ENCODE measurements at regions not wholly inside any gene's neighbourhood (a gene's known extent, or its start where the extent isn't known, plus 50 kb on each side); places are given as distances from the start of the nearest gene placed in this dataset.
A peak's percentile ranks its signal among the peaks of the same experiment; 100 is the strongest.
"Not testable (repeated sequence)": the region's sequence is repeated elsewhere in the genome, so short reads cannot be mapped to it uniquely, and the experiment has no call there.

DNA sequence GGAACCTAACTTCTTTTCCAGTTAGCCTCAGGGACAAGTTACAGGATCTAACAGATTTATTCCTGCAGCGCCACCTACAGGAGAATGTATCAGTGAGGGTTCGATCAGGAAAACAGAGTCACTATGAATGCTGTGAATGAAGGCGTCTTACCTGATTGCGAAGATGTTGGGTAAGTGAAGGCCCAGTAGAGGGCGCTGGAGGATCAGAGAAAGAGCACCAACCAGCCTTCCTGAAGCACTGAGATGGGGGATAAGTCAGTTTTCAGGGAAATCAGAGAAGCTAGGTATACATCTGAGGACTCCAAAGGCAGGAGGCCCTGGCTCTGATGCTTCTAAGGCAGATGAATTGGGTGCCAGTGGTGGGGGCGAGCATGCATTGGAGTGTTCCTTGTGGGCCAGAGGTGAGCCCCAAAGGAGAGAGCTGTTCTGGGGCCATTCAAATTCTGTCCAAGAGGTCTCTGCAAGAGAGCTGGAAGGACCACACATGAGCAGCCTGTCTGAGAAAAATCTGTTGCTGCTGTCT, 169.9 kb upstream of the AADAT start:
- DNase-seq (ENCODE audit: low read depth, low spot score) = peak; percentile 70
- no peak overlapping the region for H3K27ac ChIP-seq

DNA sequence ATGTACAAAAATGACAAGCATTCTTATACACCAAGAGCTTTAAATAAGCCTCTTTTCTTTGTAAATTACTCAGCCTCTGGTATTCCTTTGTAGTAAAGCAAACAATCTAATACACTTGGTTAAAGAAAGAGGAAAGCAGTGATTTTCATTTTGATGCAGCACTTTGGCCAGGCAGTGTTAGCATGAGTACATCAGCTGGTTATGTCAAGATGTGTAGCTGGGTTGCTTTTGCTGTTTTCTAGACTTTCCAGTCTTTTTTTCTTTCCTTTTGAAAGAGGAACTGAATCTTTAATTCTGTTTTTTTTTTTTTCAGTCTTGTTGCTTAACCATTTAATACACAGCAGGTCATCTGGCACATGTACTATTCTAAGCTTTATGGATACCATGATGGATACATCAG, 167.1 kb upstream of the AADAT start:
- DNase-seq (ENCODE audit: low read depth, low spot score) = no peak
- H3K27ac ChIP-seq = no peak overlapping the region

DNA sequence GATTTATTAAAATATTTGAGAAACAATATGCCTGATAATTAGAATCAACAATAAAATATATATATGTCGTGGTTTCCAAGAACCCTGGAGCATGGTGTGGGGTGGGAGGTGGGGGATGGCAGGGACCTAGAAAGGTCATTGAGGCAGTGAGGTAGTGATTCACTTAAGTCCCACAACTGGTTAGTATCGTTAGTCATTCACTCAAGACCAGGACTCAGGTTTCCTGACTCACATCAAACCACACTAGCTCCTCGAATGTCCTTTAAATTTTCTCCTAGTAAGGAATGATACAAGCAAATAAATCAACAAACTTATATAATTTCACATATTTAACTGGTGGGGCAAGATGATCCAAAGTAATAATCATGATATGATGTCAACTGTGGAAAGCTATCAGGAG, 158.8 kb upstream of the AADAT start:
- DNase-seq (ENCODE audit: low read depth, low spot score) = peak; percentile 73
- H3K27ac ChIP-seq = peak overlapping the region; percentile 59

DNA sequence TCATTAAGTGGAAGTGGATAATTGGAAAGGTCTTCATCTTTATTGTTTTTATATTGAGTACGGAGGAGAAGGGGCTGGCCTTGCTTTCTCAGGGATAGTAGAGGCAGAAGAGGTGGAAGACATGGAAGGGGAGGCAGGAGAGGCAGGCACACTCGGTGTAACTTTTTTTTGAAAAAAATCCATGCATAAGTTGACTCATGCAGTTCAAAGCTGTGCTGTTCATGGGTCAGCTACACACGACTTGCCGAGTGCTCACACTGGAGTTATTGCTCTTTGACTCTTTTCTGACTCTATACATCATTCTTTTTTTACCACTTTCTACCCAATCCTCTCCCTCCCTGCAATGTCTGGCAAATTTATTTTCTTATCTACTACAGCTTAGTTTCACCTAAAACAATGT, 158.3 kb upstream of the AADAT start:
- H3K27ac ChIP-seq = peak overlapping the region; percentile 59
- no peak for DNase-seq (ENCODE audit: low read depth, low spot score)

DNA sequence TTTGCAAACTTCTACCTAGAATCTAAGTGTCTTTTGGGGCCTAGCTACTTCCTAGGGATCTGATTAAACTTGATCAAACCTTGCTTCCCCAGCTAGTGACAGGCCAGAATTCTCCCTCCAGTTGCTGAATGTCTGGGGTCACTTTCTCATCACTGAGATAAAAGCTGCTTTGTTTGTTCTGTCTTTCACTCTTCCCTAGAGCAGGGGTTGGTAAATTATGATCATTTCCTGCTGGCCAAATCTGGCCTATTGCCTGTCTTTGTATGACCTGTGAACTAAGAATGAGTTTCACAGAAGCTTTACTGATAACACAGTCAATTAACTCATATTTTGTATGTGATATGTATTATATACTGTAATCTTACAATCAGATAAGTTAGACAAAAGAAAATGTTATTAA, 157.8 kb upstream of the AADAT start:
- DNase-seq (ENCODE audit: low read depth, low spot score) = no peak
- peak overlapping the region; percentile 59 for H3K27ac ChIP-seq

DNA sequence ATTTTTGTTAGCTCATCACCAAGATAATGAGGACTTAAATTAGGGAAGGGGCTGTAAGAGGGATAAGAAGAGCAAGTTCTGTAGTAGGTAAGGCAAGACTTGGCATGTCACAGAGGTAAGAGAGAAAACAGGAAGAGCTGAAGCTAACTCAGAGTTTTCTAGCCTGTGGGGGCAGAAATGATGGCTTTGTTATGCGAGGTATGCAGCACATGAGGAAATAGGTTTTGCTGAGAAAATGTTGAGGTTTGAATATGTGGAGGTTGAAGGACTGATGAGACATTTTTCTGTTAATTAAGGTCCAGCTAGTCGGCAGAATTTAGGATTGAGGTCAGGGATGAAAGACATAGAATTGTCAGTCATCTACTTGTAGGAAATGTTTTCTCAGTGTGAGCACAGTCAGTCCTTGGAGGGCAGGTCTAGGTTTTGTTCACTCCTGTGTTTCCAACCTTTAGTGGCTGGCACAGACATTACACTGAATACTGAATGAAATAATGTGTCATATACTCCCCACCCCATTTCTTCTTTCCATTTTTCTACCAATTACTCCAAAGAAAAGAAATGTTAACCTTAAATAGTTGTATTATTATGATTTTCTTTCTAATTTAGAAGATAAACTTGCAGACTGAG, 154.0 kb upstream of the AADAT start:
- no peak for DNase-seq (ENCODE audit: low read depth, low spot score)
- H3K27ac ChIP-seq = peak overlapping the region; percentile 78

DNA sequence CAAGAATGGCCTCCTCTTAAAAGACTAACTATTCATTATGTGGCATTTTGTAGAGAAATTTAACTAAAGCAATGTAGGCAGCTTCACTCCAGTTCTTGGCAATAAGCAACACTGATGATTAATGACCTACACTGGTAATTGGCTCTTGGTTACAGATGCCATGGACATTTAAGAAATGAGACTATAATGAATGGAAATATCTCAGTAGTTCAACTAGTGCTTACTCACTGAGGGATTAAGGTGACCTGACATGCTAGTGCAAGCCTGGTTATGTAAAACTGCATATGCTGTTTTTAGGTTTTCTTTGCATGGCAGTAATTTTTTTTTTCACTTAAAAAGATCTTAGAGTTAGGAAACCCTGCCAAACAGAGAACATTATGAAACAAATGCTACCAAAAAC, 152.7 kb upstream of the AADAT start:
- peak; percentile 63 for DNase-seq (ENCODE audit: low read depth, low spot score)
- peak overlapping the region; percentile 78 for H3K27ac ChIP-seq

DNA sequence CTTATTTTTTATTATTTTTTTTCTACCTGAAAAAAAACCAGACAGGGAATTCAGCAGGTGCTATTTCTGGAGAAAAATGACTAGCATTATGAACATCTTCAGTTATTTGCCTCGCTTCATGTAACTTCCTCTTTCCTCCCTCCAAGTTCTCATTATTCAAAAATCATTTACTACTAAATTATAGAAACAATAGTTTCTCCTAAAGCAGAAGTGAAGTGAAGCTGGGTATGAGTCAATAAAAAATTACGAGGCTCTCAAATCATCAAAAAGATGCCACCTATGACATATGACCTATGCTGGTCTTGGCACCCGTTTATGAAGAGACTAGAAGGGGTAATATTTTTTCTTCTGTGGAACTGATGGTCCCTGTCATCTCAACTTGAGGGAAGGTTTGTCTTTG, 145.0 kb upstream of the AADAT start:
- DNase-seq (ENCODE audit: low read depth, low spot score) = no peak
- H3K27ac ChIP-seq = no peak overlapping the region

DNA sequence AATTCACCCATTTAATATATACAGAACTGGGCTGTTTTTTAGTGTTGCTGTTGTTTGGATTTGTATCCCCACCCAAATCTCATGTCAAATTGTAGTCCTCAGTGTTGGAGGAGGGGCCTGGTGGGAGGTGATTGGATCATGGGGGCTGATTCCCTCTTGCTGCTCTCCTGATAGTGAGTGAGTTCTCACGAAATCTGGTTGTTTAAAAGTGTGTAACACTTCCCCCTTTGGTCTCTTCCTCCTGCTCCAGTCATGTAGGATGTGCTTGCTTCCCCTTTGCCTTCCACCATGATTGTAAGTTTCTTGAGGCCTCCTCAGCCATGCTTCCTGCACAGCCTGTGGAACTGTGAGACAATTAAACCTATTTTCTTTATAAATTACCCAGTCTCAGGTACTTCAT, 141.6 kb upstream of the AADAT start:
- DNase-seq (ENCODE audit: low read depth, low spot score) = no peak
- no peak overlapping the region for H3K27ac ChIP-seq

DNA sequence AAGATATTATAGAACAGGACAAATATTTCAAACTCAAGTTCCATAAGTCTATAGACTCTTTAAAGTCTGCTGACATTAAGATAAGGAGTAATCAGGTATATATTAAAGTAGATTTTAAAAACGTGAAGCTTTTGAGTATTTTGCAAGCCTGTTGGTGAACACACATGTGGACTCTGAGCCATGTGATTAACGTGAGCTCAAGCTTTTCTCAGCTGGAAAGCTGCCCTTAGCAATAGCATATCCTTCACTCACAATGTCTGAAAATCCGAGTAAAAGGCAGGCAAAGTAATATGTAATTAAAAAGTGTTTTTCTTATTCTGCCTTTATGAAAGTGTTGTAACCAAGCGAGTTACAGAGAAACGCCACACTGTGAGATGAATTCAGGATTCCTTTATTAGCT, 140.5 kb upstream of the AADAT start:
- no peak for DNase-seq (ENCODE audit: low read depth, low spot score)
- H3K27ac ChIP-seq = no peak overlapping the region

DNA sequence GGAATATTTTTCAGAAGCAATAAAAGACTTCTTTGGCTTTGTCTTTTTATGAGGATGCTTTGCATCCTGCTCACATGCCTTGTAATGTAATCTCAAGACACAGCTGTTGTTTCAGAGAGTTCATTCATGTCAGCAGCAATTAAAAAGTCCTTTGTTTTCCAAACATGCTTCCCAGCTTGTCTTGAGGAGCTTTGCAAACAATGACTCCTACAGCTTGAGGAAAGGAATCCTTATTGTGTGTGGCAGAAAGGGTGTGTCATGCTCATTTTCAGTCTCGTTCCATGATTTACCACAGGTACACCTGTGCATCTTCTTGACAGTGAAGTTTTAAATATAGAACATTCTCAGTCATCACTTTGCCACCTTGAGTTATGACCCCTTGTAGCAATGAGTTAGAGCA, 139.2 kb upstream of the AADAT start:
- no peak overlapping the region for H3K27ac ChIP-seq
- peak; percentile 53 for DNase-seq (ENCODE audit: low read depth, low spot score)

DNA sequence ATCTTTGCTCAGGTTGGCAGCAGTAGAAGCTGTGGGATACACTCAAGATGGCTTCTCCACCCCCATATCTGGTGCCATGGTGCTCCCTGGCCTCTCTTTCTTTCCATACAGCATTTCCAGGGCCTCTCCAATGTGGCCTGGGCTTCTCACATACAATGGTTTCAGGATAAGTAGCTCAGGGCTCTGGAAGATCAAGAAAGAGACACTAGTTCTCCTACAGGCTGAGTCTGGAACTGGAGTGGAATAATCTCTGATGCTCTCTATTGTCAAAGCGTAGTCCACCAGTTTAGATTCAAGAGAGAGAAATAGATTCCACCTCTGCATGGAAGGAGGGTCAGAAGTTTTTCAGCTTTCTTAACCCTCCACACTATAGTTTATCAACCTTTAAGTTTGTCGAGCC, 138.2 kb upstream of the AADAT start:
- H3K27ac ChIP-seq = no peak overlapping the region
- no peak for DNase-seq (ENCODE audit: low read depth, low spot score)

DNA sequence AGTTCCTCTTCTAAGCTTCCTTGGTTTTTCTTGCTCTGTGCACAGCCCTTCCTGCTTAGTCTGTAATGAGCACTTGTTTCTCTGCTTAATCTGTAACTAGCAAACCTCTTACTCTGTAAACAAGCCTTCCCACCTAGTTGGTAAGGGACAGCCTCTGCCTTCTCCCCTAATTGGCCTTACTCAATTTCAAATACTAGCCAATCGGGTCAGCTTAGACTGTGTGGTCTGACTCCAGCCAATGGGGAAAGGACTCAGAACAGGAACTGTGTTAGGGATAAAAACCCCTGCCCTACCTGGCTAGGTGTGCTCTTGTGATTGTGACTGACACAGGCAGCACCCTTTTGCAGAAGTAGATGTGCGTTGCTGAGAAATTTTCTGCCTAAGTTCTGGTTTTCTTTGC, 136.5 kb upstream of the AADAT start:
- no peak for DNase-seq (ENCODE audit: low read depth, low spot score)
- H3K27ac ChIP-seq = no peak overlapping the region

DNA sequence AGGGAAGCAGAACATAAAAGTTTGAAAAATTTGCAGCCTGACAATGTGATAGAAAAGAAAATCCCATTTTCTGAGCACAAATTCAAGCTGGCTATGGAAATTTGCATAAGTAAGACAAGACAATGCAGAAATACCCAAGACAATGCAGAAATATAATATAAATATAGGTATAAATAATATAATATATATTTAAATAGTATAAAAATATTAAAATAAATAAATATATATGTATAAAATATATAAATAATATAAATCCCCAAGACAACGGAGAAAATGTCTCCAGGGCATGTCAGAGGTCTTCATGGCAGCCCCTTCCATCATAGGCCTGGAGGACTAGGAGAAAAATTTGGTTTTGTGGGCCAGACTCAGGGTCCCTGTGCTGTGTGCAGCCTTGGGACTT, 125.0 kb upstream of the AADAT start:
- DNase-seq (ENCODE audit: low read depth, low spot score) = no peak
- no peak overlapping the region for H3K27ac ChIP-seq

DNA sequence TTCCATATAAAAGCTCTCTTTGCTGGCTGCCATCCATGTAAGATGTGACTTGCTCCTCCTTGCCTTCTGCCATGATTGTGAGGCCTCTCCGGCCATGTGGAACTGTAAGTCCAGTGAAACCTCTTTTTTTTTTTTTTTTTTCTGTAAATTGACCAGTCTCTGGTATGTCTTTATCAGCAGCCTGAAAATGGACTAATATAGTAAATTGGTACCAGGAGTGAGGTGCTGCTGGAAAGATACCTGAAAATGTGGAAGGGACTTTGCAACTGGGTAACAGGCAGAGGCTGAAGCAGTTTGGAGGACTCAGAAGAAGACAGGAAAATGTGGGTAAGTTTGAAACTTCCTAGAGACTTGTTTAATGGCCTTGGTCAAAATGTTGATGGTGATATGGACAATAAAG, 124.3 kb upstream of the AADAT start:
- H3K27ac ChIP-seq = no peak overlapping the region
- DNase-seq (ENCODE audit: low read depth, low spot score) = no peak

DNA sequence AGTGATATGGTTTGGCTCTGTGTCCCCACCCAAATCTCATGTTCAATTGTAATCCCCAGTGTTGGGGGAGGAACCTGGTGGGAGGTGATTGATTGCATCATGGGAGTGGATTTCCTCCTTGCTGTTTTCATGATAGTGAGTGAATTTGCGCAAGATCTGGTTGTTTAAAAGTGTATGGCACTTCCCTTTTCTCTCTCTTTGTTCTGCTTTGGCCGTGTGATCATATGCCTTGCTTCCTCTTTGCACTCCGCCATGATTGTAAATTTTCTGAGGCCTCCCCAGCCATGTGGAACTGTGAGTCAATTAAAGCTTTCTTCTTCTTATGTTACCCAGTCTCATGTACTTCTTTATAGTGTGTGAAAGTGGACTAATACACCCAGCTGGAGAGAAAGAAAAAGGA, 113.0 kb upstream of the AADAT start:
- no peak for DNase-seq (ENCODE audit: low read depth, low spot score)
- H3K27ac ChIP-seq = no peak overlapping the region

DNA sequence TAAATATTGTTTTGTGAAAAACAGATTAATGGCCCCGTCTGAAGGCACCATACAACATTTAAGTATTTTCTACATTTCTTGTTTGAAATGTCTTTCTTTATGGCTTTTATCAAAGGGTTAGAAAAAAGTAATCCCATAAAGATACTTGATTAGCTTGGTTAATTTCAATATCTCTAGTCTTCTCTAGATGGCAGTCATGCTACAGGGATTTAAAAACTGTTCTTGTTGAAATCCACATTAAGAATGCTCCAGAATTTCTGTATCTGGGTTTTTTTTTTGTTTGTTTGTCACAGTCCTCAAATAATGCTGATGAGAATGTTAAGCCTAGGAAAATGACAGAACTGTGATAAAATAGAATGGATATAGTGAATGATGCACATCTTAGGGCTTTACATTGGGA, 109.0 kb upstream of the AADAT start:
- no peak for DNase-seq (ENCODE audit: low read depth, low spot score)
- H3K27ac ChIP-seq = no peak overlapping the region

DNA sequence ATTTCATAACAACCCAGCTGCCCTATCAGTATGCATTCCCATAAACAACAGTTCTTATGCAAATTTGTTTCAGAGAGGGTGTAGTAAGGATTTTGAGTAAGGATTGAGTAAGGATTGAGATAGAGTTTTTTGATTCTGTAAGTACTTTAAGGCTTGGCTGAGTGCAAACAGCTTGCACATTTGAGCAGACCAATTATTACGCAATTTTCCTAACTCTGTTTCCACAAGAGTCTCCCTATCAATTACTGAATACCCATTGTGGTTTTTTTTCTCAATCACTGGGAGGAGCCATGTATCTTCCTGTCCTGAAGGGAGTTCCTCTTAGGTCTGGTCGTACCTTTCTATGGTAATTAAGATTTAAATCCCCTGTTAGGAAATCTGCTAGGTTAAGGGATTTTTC, 105.0 kb upstream of the AADAT start:
- DNase-seq (ENCODE audit: low read depth, low spot score); H3K27ac ChIP-seq: not testable (repeated sequence)

DNA sequence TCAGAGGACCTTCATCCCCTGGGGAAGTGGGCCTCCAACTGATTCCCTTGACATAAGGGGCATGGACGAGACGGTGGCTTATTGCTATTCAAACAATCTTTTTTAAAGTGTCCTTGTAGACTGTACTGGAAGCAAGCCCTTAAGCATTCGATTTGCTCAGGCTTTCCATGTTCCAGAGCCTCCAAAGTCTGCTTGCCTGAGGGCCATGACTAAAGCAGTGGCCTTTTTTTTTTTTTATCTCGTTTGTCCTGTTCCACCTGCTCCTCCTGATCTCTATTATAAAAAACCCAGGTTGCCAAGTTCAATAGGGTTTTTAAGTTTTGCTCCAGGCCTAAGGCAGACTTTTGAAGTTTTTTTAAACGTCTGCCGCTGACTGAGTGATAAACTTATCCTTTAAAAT, 103.7 kb upstream of the AADAT start:
- no peak overlapping the region for H3K27ac ChIP-seq
- no peak for DNase-seq (ENCODE audit: low read depth, low spot score)

DNA sequence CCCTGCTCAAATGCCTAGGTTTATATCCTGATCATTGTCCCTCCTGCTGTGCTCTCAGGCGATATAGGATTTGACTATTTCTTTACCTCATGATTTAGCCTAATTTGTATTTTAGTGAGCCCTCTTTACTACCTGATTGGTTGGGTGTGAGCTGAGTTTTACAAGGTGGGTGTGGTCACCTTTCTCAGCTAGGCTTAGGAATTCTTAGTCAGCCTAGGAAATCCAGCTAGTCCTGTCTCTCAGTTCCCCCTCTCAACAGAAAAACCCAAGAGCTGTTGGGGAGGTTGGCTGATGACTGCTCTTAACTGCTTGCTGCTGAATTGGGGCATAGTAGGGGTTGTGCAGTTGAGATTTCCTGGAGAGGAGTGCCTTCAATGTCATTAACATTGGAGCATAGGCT, 100.5 kb upstream of the AADAT start:
- H3K27ac ChIP-seq = no peak overlapping the region
- no peak for DNase-seq (ENCODE audit: low read depth, low spot score)

DNA sequence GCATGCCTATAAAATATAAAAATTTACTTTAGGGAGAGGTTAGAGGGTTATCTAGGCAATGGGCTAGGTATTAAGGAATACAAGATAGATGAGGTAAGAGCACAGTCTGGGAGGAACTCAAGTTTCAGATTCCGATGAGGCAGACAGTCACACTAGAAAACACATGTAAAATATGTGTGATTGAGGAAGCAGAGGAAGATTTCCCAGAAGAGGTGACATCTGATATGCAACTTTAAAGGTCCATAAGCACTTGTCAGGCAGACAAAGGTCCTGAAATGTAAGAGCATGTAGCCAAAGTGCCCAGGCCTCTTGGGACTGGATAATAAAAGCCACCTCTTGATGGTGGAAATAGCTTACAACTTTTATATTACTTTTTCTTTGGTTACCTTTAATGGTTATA, 81.1 kb upstream of the AADAT start:
- no peak overlapping the region for H3K27ac ChIP-seq
- no peak for DNase-seq (ENCODE audit: low read depth, low spot score)

DNA sequence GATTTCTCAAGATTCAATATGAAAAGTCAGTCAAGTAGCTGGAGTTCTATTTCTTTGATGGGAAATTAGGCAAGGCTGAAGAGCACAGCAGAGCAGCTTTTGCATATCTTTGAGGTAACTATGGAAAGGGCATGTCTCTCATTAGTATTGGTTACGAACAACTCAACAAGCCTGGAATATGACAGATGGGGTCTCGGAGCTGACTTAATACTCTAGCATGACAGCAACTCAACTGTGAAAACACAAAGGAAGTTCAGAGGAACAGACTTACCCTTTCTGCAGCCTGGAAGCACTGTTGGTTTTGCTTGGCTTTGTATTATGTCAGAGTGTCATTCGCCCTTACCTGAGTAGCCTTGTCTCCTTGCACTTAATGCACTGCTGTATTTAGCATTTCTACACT, 79.9 kb upstream of the AADAT start:
- no peak for DNase-seq (ENCODE audit: low read depth, low spot score)
- H3K27ac ChIP-seq = no peak overlapping the region

DNA sequence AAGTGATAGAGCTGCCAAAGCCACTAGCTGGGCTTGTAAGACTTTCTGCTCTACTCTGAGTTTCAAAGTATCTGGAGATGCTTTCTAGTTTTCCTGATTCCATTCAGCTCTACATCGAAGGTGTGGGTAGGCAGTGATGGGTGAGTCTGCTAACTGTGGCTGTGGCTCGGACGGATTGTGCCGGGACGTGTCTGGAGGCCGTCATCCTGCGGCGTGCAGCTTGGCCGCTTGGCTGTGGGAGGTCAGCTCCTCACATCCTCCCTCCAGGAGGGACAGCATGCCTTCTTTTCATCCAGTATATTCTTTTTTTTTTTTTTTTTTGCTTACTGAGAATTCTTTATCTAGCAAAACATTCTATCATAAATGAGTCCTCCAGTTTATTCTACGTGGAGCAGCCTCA, 77.9 kb upstream of the AADAT start:
- no peak for DNase-seq (ENCODE audit: low read depth, low spot score)
- H3K27ac ChIP-seq = no peak overlapping the region

All from epithelial cell of prostate (primary cell).